HG03521 (cell line): ENCODE measurements at regions not wholly inside any gene's neighbourhood (a gene's known extent, or its start where the extent isn't known, plus 50 kb on each side); places are given as distances from the start of the nearest gene placed in this dataset.

Experiments
- ATAC-seq: cut with Tn5 transposase; IDR thresholded peaks from one replicate; pipeline ENCODE4 v1.9.1; 2021; ENCODE audit warnings: mild to moderate bottlenecking, moderate library complexity; ENCODE audit not compliant: unreplicated experiment

DNA sequence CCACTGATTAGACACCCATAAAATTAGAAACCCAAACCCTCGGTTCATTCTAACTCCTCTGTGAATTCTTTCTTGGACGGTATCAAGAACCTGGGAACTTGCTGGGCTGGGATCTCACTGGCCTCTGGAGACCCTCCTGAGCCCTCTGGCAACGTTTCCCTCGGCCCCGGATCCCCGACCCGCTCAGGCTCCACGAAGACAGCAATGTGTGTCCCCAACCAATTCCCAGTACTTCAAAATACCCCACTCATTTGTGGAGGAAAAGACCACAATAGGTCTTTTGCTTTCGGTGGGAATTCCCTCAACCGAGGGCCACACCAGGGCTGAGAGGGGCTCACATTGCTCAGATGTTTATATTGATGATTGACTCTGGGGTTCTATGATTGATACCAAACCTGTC, 117.9 kb upstream of the PRR20G start:
- no peak for ATAC-seq

GRCh38 chr3:127405010-127405598, 117.3 kb upstream of the PRR20G start:
- ATAC-seq, result no peak

DNA sequence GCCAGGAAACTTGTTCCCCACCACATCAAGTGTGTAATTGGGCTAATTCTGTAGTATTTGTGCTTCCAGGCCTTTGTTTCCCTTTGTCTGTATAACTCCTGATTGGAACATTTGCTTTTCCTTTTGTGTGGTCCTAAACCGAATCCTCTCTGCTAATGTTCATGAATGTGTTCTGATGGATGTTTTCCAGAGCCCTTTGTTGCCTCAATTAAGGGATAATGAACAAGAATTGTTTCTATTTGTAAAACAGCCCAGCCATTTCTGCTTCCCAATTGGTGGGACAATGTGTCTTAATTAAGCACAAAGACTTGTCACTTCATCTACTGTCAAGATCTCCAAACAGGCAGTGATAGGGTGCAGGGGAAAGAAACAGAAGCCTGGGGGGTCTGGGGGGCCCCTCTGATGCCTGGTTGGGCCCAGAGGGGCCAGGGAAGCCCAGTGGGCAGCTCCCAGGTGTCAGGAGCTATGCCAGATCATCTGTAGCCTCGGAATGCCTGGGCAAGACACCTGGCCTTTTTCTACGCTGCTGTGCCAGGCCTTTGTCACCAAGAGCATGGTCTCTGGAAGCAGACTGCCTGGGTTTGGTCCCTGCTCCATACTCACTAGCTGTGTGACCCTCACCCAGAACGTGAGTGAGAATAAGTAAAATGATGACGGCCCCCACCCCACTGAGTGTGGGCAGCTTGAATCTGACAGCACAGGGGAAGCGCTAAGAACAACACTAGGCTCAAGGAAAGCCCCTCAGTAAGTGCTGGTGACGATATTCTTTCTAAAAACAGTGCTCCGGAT, 116.6 kb upstream of the PRR20G start:
- no peak for ATAC-seq

DNA sequence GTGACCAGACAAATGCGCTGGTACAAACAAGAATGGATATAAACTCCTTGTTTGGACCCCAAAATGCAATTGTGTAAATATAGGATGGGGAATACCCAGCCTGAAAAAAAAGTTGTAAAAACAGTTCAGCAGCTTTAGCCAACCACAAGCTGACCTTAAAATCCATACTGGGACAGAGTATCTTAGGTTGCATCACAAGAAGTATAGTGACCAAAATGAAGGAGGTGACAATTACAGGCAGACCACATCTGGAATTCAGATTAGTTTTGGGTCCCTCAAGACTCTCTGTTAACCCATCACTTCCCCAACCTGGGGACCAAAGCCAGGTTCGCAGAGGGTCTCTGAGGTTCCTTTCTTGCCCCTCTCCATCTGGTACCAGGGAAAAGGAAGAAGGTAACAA, 115.9 kb upstream of the PRR20G start:
- ATAC-seq, result no peak

DNA sequence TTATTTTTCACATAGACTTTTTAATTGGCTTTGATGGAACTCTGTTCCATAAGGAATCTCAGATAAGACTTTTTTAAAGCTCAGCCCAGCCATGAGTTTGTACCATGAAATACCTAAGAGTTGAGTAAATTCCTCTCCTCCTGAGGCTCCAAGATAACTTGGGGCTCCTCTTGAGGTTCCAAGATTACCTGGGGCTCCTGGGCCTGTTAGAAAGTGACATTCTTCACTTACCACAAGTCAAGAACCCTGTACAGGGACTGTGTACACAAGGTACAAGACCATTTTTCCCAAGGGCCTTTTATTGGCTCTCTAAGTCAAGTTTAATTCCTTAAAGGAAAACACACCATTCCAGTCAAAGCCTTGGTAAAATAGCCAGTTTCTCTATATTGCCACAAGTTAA, 111.3 kb upstream of the PRR20G start:
- ATAC-seq, result no peak

GRCh38 chr3:127396473-127396872, 108.6 kb upstream of the PRR20G start:
- ATAC-seq, result no peak

DNA sequence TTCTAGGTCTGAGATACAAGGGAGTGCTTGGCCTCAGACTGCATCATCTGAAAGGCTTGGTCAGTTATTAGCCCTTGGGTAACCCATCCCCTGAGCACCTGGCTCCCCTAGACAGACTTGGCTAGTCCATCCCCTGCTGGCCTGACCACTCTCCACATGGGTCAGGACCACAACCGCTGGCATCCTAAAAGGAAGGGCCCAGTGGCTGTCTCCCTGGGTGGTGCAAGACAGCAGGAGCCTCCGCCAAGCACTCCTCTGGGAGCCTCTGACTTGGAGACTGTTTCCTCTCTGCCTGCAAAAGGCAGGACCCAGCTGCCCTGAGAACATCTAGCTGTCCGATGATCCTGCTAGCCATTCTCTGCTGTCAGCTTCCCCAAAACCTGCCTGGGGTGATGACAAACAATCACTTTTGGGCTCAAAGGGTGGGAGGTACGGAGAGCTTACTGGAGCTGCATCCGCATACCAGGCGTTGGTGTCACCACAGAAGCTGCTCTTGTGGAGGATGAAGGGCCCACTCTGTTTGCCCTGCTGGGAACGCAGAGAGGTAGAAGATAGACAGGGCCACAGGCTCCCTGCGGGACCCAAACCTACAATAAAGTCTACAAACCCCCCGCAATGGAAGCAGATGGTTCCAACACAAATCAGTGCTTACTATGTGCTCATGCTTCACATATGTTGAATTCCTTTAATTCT, 108.0 kb upstream of the PRR20G start:
- no peak for ATAC-seq

- no peak for ATAC-seq
Measured at GRCh38 chr3:127394984-127395662, 107.3 kb upstream of the PRR20G start.

DNA sequence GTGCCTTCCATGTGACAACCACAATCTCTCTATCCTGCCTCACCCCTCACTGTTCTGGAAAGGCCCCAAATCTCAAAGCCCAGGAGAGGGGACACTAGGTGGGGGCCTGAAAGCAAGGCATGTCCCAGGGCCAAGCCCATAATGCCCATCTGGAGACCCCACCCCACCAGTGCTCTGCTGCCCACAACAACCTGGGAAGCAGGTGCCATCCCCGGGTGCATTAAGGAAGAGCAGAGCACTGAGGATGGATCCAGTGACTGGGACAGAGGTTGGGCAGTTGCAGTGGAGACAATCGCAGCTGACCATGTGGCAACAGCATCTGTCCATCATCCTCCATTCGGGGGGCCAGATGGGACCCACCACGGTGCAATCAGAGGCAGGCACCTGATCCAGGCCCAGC, 106.2 kb upstream of the PRR20G start:
- ATAC-seq, result no peak

GRCh38 chr3:127393131-127393820, 105.4 kb upstream of the PRR20G start:
- ATAC-seq, result no peak

DNA sequence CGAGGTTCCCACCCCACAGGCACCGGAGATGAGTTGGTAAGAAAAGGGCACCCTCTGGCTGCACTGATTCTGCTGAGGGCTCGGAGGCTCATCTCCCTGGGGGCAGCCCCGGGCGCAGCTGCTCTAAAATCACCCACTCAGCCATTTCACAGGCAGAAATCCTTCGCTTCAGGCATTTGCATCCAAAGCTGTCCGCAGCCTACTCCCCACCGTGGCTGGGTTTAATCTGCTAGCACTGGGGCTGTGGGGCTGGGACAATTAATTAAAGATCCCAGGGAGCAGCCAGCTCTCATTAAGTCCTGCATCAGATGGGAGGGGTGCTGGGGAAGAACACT, 104.3 kb upstream of the PRR20G start:
- no peak for ATAC-seq

GRCh38 chr3:127391436-127392155, 103.8 kb upstream of the PRR20G start:
- ATAC-seq, result no peak

GRCh38 chr3:127390365-127391025, 102.6 kb upstream of the PRR20G start:
- ATAC-seq, result no peak

DNA sequence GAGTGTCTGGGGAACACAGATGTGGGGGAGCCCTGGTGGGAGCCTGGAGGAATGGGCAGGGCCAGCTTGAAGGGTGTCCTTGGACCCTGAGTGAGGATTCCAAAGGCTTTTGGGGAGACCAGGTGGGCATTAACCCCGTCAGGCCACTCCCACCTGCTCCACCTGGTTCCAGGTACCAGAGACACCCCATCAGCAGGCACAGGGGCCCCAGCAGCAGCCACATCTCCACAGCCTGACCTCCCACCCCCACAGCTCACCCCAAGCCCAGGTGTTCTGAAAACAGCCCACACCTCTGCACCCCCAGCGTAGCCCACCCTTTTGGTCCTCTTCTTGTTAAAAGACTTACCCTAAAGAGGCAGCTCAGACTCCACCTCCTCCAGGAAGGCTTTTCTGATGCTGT, 102.1 kb upstream of the PRR20G start:
- ATAC-seq, result no peak

- no peak for ATAC-seq
Measured at GRCh38 chr3:127389420-127389819, 101.6 kb upstream of the PRR20G start.

GRCh38 chr3:127388427-127388826, 100.6 kb upstream of the PRR20G start:
- ATAC-seq, result no peak

DNA sequence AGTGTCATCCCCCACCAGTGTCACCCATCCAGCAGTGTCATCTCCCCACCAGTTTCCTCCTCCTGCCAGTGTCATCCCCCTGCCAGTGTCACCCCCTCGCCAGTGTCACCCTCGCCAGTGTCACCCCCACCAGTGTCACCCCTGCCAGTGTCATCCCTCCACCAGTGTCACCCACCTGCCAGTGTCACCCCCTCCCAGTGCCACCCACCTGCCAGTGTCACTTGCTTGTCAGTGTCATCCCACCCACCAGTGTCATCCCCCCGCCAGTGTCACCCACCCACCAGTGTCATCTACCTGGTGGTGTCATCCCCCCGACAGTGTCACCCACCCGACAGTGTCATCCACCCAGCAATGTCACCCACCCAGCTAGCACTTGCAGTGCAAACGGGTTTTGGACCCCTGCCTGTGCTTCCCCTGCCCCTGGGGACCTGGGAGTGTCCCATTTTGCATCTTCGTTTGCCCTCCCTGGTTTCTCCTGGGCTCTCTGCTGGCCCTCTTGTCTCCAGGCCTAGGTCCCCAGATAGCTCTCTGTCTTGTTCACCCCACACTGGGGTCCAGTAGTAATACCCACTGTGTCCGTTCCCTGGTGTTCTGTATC, 99.8 kb upstream of the PRR20G start:
- ATAC-seq, result no peak

- no peak for ATAC-seq
Measured at GRCh38 chr3:127387119-127387518, 99.3 kb upstream of the PRR20G start.

DNA sequence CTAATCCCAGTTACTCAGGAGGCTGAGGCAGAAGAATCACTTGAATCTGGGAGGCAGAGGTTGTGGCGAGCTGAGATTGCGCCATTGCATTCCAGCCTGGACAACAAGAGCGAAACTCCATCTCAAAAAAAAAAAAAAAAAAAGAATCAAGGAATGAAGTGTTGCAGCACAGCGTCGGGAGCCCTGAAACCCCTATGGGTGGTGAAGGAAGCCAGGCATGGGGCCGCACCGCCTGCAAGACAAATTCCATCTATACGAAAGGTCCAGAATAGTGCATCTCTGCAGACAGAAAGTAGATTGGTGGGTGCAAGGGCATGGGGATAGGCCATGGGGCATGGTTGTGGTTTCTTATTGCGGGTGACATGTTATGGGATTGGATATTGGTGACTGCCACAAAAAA, 98.6 kb upstream of the PRR20G start:
- ATAC-seq, result no peak

GRCh38 chr3:127385540-127385870, 97.7 kb upstream of the PRR20G start:
- ATAC-seq, result no peak
